ENCODE measurements at regions not wholly inside any gene's neighbourhood (a gene's known extent, or its start where the extent isn't known, plus 50 kb on each side); places are given as distances from the start of the nearest gene placed in this dataset.

- POLR2A ChIA-PET: no interaction called here
- H3K36me3 ChIP-seq (ENCODE audit: control insufficient read depth, insufficient read depth, low read length): no peaks in the 10 kb centered on the region
- DNase-seq: no peak
- no peak overlapping the region for H3K4me3 ChIP-seq (ENCODE audit: low read depth, low read length)
- intact Hi-C loops (cut with micrococcal nuclease; ENCODE audit: unreplicated experiment): no loop called here
- Mint-ChIP-seq H3K4me1 (ENCODE audit: low read depth, unreplicated experiment) (no peaks in the 10 kb centered on the region), H3K27ac (ENCODE audit: unreplicated experiment) (no peak overlapping the region), H3K36me3 (ENCODE audit: insufficient read depth, unreplicated experiment) (no peaks in the 10 kb centered on the region), H3K4me3 (ENCODE audit: unreplicated experiment) (no peak overlapping the region), H3K9me3 (ENCODE audit: unreplicated experiment) (no peaks in the 10 kb centered on the region), H3K27me3 (ENCODE audit: insufficient read depth, unreplicated experiment) (peaks cover 28% of the 10 kb centered on the region)
- CTCF ChIA-PET: no interaction called here
- TF ChIP-seq CTCF (IDR thresholded peaks at IDR 0.05; ENCODE audit: insufficient read depth in 1 of 2, low read depth in 1 of 2, low read length in 1 of 2, severe bottlenecking in 1 of 2, unreplicated experiment in 1 of 2): no peak
- no TSS peak for BruUV-seq (replicated peaks)
- no peaks in the 10 kb centered on the region for H3K9me3 ChIP-seq
- no peaks in the 10 kb centered on the region for H3K4me1 ChIP-seq
- H3K27me3 ChIP-seq (replicated peaks; ENCODE audit: control insufficient read depth, insufficient read depth, low read length): no peaks in the 10 kb centered on the region
Measured at GRCh38 chr7:35482231-35482630, 212.7 kb downstream of the HERPUD2 start.

- Mint-ChIP-seq H3K4me1 (ENCODE audit: low read depth, unreplicated experiment) (no peaks in the 10 kb centered on the region), H3K4me3 (ENCODE audit: unreplicated experiment) (no peak overlapping the region), H3K9me3 (ENCODE audit: unreplicated experiment) (no peaks in the 10 kb centered on the region), H3K27me3 (ENCODE audit: insufficient read depth, unreplicated experiment) (peaks cover 37% of the 10 kb centered on the region), H3K36me3 (ENCODE audit: insufficient read depth, unreplicated experiment) (no peaks in the 10 kb centered on the region), H3K27ac (ENCODE audit: unreplicated experiment) (no peak overlapping the region)
- Histone ChIP-seq H3K9me3 (no peaks in the 10 kb centered on the region), H3K4me1 (no peaks in the 10 kb centered on the region), H3K27me3 (replicated peaks; ENCODE audit: control insufficient read depth, insufficient read depth, low read length) (no peaks in the 10 kb centered on the region), H3K4me3 (ENCODE audit: low read depth, low read length) (no peak overlapping the region), H3K36me3 (ENCODE audit: control insufficient read depth, insufficient read depth, low read length) (no peaks in the 10 kb centered on the region)
- ChIA-PET POLR2A (no interaction called here), CTCF (no interaction called here)
- TF ChIP-seq CTCF (IDR thresholded peaks at IDR 0.05; ENCODE audit: insufficient read depth in 1 of 2, low read depth in 1 of 2, low read length in 1 of 2, severe bottlenecking in 1 of 2, unreplicated experiment in 1 of 2): no peak
- BruUV-seq (replicated peaks): no TSS peak
- no peak for DNase-seq
- intact Hi-C loops (cut with micrococcal nuclease; ENCODE audit: unreplicated experiment): no loop called here
Measured at GRCh38 chr7:35480806-35481205, 214.1 kb downstream of the HERPUD2 start.

GRCh38 chr7:35477609-35478008 lies 217.3 kb downstream of the HERPUD2 start:
- Histone ChIP-seq H3K27me3 (replicated peaks; ENCODE audit: control insufficient read depth, insufficient read depth, low read length) (no peaks in the 10 kb centered on the region), H3K4me3 (ENCODE audit: low read depth, low read length) (no peak overlapping the region), H3K9me3 (no peaks in the 10 kb centered on the region), H3K4me1 (no peaks in the 10 kb centered on the region), H3K36me3 (ENCODE audit: control insufficient read depth, insufficient read depth, low read length) (no peaks in the 10 kb centered on the region)
- H3K36me3 Mint-ChIP-seq (ENCODE audit: insufficient read depth, unreplicated experiment): no peaks in the 10 kb centered on the region
- no peak overlapping the region for H3K4me3 Mint-ChIP-seq (ENCODE audit: unreplicated experiment)
- H3K27me3 Mint-ChIP-seq (ENCODE audit: insufficient read depth, unreplicated experiment): peaks cover 27% of the 10 kb centered on the region
- H3K27ac Mint-ChIP-seq (ENCODE audit: unreplicated experiment): no peak overlapping the region
- no TSS peak for BruUV-seq (replicated peaks)
- DNase-seq: no peak
- H3K4me1 Mint-ChIP-seq (ENCODE audit: low read depth, unreplicated experiment): no peaks in the 10 kb centered on the region
- H3K9me3 Mint-ChIP-seq (ENCODE audit: unreplicated experiment): no peaks in the 10 kb centered on the region
- ChIA-PET CTCF (interaction anchor here (0.8 kb wide), 1 partner anchor 53 kb away, joined by 4 read pairs; no protein-coding TSS in a partner anchor), POLR2A (no interaction called here)
- TF ChIP-seq CTCF (IDR thresholded peaks at IDR 0.05; ENCODE audit: insufficient read depth in 1 of 2, low read depth in 1 of 2, low read length in 1 of 2, severe bottlenecking in 1 of 2, unreplicated experiment in 1 of 2): no peak
- intact Hi-C loops (cut with micrococcal nuclease; ENCODE audit: unreplicated experiment): no loop called here
